Urothelium cell line (cell line): ENCODE measurements at regions not wholly inside any gene's neighbourhood (a gene's known extent, or its start where the extent isn't known, plus 50 kb on each side); places are given as distances from the start of the nearest gene placed in this dataset.

Source experiments
- DNase-seq: peaks from one replicate; pipeline ENCODE4 v3.0.0; 2011; ENCODE audit warnings: low spot score, mixed read lengths
- FAIRE-seq: peaks from 2 replicates; lab custom pipeline; 2011; peaks lifted over from hg19 to GRCh38; lab: Jason Lieb, UNC

- FAIRE-seq (no peak), DNase-seq (no peak)
Observed at GRCh38 chr5:54721951-54722654, 204.5 kb downstream of the SNX18 start.

GRCh38 chr5:54721116-54721515, 203.6 kb downstream of the SNX18 start:
- no peak for FAIRE-seq

DNA sequence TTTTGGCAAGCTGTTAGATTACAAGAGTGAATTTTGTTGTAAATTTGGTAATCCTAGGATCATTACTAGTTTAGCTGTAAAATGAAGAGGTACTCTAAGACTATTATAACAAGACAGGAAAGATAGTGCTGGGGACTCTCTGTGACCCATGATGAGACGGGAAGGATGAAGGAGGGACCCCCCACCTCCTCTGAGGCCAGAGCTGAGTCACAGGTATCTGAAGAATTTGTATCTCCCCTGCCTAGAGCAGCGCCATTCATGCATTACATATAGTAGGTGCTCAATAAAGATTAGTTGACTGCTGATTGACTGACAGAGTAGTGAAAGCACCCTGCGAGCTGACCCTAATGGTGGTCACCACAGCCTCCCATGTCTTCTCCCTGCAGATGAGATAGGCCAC, 202.8 kb downstream of the SNX18 start:
- DNase-seq (no peak), FAIRE-seq (no peak)

More at GRCh38 chr5:54721116-54721515, 203.6 kb downstream of the SNX18 start:
- DNase-seq = no peak

DNA sequence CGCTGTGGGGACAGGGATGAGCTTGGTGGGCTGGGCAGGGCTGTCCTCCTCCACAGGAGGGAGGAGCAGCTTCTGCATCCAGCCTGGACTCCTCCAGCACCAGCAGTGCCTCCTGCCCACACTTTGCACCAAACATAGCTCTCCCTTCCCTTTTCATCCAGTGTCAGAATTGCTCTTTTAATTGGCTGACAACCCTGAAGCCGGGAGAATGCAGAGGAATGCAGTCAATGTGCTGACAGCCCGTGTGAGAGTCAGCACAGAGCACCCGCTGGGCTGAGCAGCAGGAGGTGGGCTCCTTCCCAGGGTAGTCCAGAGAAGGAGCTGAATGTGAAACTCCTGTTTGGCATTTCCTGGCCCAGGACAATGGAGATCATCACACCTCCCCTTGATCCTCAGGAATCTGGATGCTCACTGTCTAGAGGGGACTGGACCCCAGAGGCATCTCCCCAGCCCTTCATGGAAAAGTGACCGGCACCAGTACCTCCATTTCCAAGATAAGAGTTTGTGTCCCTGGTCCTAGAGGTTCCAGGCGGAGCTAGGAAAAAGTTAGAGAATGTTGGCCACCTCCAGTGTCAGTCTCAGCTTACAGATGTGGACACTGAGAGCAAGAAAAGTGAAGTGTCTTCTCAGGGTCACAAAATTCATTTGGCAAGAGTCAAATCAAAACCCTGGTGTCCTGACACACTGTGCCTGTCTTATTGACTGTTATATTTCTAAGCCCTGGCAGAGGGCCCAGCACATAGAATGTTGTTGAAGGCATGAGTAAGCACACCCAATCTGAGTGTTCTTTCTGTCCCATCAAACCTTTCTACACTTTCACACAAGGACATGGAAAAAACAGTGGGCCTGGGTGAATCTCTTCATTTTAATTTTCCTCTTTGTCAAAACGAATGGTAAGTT, 202.1 kb downstream of the SNX18 start:
- no peak for DNase-seq
- FAIRE-seq = no peak

DNA sequence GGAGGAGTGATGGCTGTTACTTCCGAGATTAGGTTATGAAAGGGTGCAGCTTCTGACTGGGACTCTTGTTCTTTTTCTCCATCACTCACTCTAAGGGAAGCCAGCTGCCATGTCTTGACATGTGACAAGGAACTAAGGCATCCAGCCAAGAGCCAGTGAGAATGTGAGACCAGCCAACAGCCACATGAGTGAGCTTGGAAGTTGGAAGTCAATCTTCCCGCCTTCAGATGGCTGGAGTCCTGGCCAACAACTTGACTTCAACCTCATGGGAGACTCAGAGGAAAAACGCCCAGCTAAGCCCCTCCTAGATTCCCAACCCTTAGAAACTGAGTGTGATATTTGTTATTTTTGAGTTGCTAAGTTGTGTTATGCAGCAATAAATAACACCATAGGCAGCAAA, 201.1 kb downstream of the SNX18 start:
- no peak for FAIRE-seq
- no peak for DNase-seq

- DNase-seq (no peak), FAIRE-seq (no peak)
Observed at GRCh38 chr5:54717870-54718269, 200.3 kb downstream of the SNX18 start.

- FAIRE-seq = no peak
- DNase-seq = no peak
Observed at GRCh38 chr5:54717459-54717858, 199.9 kb downstream of the SNX18 start.

DNA sequence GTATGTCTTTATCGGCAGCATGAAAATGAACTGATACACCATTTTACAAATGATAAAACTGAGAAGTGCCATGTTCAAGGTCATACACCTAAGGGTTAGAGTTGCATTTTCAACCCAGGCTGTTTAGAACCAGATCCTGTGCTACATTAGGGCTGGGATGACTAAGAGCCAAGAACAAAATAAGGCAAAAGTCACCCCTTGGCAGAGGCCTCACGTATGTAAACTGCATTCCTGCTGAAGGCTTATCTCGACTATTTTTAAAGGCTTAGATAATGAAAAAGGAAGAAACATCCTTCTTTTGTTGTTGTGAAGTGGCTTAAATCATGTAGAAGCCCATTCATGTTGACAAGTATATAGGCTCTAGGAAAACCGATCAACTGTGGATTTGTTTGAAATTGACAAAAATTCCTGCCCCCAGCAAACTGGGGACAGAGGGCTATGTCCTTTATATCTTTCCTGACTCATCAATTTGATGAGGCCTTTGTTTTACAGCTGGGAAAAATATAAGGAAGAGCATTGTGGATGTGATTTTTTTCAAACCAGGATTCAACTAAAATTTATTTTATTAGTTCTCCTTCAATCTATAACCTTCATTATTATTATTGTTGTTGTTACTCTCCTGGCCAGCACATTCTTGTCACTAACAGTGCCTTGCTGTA, 196.5 kb downstream of the SNX18 start:
- FAIRE-seq (no peak), DNase-seq (no peak)

DNA sequence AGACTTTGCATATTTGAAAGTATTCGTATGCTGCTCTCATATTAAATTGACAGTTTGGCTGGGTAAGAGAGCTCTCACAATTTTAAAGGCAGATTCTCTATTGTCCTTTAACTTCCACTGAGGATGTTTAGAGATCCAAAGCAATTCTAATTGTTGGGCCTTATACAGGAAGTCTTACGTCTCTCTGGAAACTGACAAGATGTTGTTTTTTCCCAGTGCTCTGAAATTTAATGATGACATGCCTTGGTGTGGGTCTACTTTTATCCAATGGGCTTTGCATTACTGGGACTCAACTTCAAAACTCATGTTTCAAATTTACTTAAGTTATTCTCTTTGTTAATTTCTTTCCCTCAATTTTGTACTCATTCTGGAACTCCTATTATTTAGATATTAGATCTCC, 191.5 kb downstream of the SNX18 start:
- DNase-seq (no peak), FAIRE-seq (no peak)

- DNase-seq = no peak
- FAIRE-seq = no peak
Observed at GRCh38 chr5:54707841-54708240, 190.3 kb downstream of the SNX18 start.

DNA sequence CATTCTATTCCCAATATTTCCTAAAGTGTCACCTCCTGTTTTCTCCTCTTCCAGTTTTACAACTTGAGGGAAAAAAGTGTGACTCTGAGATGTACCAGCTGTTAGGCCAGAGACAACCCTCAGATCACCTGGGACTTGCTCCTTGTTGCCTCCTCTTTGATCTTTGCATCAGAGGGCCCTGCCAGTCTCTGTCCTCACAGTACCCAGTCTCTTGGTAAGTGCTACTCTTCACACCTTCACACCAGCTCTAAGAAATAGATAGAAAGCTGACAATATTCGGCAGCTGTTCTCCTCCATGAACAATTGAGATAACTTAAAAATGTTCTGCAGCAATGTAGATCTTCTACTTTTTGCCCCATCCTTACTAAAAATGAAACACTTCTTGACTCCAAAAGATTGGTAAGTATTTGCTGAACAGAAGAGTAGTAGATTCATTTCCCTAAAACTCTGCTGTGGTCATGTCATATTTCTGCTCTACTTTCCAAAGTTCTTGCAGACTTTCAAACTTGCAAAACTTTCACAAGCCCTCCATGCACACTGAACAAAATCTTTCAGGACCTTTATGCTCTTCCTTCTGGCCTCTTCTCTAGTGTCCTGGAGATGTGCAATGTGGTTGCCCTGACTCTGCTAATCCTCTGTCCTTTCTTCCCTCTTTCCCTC, 188.6 kb downstream of the SNX18 start:
- FAIRE-seq (no peak), DNase-seq (no peak)

DNA sequence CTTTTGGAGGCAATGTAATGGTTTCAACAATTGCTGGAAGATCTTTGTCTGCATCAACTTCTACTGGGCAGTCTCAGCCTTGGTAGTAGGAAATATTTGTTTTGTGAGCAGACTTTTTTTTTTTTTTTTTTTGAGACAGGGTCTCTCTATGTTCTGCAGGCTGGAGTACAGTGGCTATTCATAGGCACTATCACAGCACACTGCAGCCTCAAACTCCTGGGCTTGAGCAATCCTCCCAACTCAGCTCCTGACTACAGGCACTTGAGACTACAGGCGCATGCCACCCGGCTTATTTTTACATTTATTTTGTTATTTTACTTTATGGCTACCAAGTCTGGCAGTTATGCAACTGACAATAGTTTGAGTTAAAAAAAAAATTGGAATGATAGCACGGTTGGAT, 187.3 kb downstream of the SNX18 start:
- no peak for FAIRE-seq
- DNase-seq = no peak

DNA sequence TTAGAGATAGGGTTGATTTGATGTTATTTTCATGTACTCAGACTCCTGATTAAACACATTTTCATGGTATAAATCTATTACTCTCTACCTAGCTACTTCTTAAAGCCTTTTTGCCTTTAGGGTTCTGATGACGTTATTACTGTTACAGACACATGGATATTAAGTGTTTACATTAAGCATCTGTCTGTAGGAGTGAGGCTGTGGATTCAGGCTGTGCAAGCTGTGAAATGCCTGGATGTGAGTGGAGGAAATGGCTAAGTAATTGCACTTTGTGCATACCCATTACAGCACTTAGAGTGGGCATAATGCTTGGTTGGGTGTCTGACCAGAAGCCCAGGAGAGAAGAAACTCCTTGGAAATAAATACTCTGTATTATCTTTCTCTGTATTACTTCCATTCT, 186.8 kb downstream of the SNX18 start:
- DNase-seq (no peak), FAIRE-seq (no peak)

- FAIRE-seq (no peak), DNase-seq (no peak)
Observed at GRCh38 chr5:54703565-54704255, 186.2 kb downstream of the SNX18 start.

DNA sequence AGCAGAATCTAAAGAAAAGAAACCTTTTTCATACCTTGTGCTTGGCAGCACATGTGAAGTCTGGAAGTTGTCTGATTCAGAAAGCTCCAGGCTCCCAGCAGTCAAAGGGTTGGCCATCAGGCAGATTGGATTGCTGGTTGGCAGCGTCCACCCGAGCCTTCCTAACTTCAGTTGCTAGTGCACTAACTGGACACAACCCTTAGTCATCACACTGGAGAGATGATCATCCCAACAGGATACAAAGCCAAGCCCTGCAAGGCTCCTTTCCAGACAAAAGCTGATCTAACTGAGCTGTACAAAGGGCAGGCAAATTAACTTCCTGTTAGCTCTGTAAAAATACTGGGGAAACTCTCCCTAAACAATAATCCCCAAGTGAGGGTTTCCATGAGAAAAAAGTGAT, 185.6 kb downstream of the SNX18 start:
- peak; percentile 52 for DNase-seq
- no peak for FAIRE-seq

- no peak for FAIRE-seq
- no peak for DNase-seq
Observed at GRCh38 chr5:54702470-54702869, 184.9 kb downstream of the SNX18 start.

DNA sequence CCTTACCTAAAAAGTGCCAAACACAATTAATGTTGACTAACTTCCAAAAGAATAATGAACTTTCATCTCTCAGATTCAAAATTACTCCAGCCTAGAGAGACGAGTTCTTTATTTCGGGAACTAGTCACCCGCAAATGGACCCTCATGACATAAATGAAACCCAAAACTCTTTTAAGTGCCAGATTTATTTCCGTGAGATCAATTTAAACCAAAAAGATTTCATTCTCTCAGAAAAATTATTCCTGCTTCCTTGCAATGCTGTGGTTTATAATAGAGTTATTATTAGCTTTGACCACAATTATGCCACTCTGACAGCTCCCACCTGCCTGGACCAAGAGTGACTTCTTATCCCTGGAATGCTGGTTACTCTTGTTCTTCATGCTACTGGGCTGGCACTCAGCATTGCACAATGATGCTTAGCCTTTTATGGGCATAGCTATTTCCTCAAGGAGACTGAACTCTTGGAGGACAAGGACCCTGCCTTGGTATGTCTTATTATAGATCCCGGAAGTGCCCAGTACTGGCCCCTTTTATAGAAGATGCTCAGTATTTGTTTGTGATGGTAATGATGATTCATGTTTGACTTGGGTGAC, 183.5 kb downstream of the SNX18 start:
- FAIRE-seq (peak; percentile 78), DNase-seq (peak; percentile 88)

DNA sequence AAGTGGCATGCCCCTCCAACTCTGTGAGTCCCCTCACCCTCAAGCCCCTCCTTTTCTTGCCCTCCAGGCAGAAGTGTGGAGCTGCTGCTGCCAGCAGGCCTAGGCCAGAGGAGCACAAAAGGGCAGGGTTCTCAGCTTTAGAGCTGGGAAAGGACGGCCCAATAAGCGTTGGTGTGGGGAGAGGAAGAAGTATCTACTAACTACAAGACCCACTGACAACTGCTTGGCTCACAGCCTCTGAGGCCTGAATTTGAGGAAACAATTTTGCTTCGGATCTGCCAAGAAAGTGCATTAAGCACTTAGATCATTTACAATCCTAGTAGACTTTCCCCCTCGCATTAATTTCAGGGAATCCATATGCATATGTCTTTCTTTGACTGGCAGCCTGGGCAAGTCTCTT, 179.4 kb downstream of the SNX18 start:
- FAIRE-seq = no peak

GRCh38 chr5:54696346-54696745, 178.8 kb downstream of the SNX18 start:
- DNase-seq (no peak), FAIRE-seq (no peak)

More for the DNA sequence above, 179.4 kb downstream of the SNX18 start:
- no peak for DNase-seq
